ENCODE measurements at regions not wholly inside any gene's neighbourhood (a gene's known extent, or its start where the extent isn't known, plus 50 kb on each side); places are given as distances from the start of the nearest gene placed in this dataset.

GRCh38 chr5:28967848-28968247, 1929.5 kb upstream of the CDH9 start:
- no peaks in the 10 kb centered on the region for H3K4me1 Mint-ChIP-seq (ENCODE audit: low read depth)
- no peak overlapping the region for H3K27ac Mint-ChIP-seq
- no peak overlapping the region for H3K4me3 Mint-ChIP-seq
- no peaks in the 10 kb centered on the region for H3K27me3 Mint-ChIP-seq
- intact Hi-C loops (cut with micrococcal nuclease) = no loop called here
- POLR2A ChIA-PET = no interaction called here
- CTCF ChIA-PET = no interaction called here
- no peak for TF ChIP-seq CTCF (IDR thresholded peaks at IDR 0.05)
- H3K36me3 Mint-ChIP-seq (ENCODE audit: low read depth) = no peaks in the 10 kb centered on the region
- DNase-seq = no peak
- H3K9me3 Mint-ChIP-seq = peaks cover 6% of the 10 kb centered on the region
- ATAC-seq = no peak

DNA sequence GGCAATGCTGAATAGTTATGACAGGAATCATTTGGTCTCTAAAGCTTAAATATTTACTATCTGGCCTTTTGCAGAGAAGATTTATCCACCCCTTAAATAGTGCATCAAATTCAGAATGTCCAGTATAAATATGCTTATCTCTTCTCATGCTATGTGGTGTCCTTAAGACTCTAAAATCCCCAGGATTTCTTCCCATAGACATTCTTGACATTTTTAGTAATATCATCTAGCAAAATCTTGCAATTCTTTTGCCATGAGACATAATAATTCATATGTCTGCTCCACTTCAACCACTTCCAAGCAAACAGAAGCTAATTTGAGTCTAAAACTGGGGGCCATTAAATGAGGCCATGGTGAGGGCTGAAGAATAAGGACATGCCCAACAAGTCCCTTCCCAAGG, 1923.4 kb upstream of the CDH9 start:
- ATAC-seq = no peak
- no peak overlapping the region for H3K27ac Mint-ChIP-seq
- H3K4me1 Mint-ChIP-seq (ENCODE audit: low read depth) = no peaks in the 10 kb centered on the region
- no peaks in the 10 kb centered on the region for H3K27me3 Mint-ChIP-seq
- DNase-seq = no peak
- CTCF ChIA-PET = no interaction called here
- peaks cover 6% of the 10 kb centered on the region for H3K9me3 Mint-ChIP-seq
- POLR2A ChIA-PET = no interaction called here
- no peaks in the 10 kb centered on the region for H3K36me3 Mint-ChIP-seq (ENCODE audit: low read depth)
- no peak overlapping the region for H3K4me3 Mint-ChIP-seq
- intact Hi-C loops (cut with micrococcal nuclease) = no loop called here
- no peak for TF ChIP-seq CTCF (IDR thresholded peaks at IDR 0.05)

DNA sequence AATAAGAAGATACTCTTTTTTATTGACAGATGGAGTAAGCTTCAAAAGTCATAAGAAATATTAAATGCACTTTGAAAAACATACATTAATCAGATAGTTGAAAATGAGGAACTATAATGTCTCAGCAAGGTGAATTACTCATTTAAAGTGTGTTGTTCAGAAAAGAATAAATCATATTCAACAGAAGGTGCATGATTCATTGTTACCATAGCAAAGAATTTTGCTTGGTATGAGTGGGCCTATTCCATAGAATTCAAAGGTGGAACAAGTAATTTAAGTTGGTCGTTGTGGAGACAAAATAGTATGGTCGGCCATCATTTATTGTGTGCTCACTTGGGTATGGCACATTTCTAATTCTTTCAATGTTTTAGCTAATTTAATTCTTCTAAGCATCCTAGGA, 1920.2 kb upstream of the CDH9 start:
- Mint-ChIP-seq H3K27me3 (no peaks in the 10 kb centered on the region), H3K4me1 (ENCODE audit: low read depth) (no peaks in the 10 kb centered on the region), H3K27ac (no peak overlapping the region), H3K36me3 (ENCODE audit: low read depth) (no peaks in the 10 kb centered on the region), H3K4me3 (no peak overlapping the region), H3K9me3 (peaks cover 4% of the 10 kb centered on the region)
- CTCF ChIA-PET = no interaction called here
- POLR2A ChIA-PET = no interaction called here
- ATAC-seq = no peak
- TF ChIP-seq CTCF (IDR thresholded peaks at IDR 0.05) = no peak
- intact Hi-C loops (cut with micrococcal nuclease) = no loop called here
- DNase-seq = no peak

DNA sequence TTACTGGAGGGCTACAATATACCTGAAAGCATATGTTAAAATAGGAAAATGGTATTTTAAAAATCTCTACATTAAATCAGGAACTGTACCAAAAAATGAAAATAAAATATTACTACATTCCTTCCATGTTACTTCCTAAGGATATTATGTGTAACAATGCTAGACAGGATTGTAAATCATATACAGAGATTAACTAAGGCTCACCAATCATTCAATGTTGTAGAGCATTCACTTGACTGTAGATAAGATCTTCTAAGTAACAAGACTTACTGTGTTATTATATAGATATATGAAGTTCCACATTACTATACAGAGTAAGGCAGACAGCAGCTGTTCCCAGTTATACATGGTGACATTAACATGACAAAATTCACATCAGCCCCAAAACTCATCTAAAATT, 1919.1 kb upstream of the CDH9 start:
- no peak for DNase-seq
- intact Hi-C loops (cut with micrococcal nuclease) = no loop called here
- POLR2A ChIA-PET = no interaction called here
- Mint-ChIP-seq H3K27me3 (no peaks in the 10 kb centered on the region), H3K27ac (no peak overlapping the region), H3K4me1 (ENCODE audit: low read depth) (no peaks in the 10 kb centered on the region), H3K4me3 (no peak overlapping the region), H3K9me3 (peaks cover 4% of the 10 kb centered on the region), H3K36me3 (ENCODE audit: low read depth) (no peaks in the 10 kb centered on the region)
- no peak for ATAC-seq
- CTCF ChIA-PET = no interaction called here
- no peak for TF ChIP-seq CTCF (IDR thresholded peaks at IDR 0.05)

GRCh38 chr5:28954074-28954473, 1915.7 kb upstream of the CDH9 start:
- DNase-seq (no peak), ATAC-seq (no peak)
- Mint-ChIP-seq H3K4me1 (ENCODE audit: low read depth) (no peaks in the 10 kb centered on the region), H3K9me3 (peaks cover 9% of the 10 kb centered on the region), H3K27ac (no peak overlapping the region), H3K36me3 (ENCODE audit: low read depth) (no peaks in the 10 kb centered on the region), H3K4me3 (no peak overlapping the region), H3K27me3 (no peaks in the 10 kb centered on the region)
- intact Hi-C loops (cut with micrococcal nuclease) = no loop called here
- TF ChIP-seq CTCF (IDR thresholded peaks at IDR 0.05) = no peak
- POLR2A ChIA-PET = no interaction called here
- CTCF ChIA-PET = no interaction called here
